ENCODE measurements at regions not wholly inside any gene's neighbourhood (a gene's known extent, or its start where the extent isn't known, plus 50 kb on each side); places are given as distances from the start of the nearest gene placed in this dataset.

DNA sequence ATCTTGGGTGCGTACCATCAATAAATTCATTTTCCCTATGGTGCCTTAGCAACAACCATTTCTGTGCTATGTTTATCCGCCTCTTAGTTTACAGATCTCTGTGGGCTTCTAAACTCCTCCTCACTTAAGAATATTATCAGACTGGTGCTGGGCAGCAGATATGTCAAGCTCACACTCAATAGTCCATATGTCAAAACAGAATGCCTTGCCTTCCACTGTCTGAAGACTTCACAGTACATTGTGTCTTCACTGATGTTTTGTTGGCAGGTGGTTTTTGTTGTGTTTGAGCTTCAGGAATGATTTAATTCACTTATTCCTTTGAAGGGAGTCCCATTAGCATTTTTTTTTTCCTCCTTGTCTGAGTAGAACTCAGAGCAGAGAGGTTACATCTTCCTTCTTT is 419.6 kb downstream of the DNAJB9 start:
- Histone ChIP-seq H2BK120ac (ENCODE audit: low read depth, low read length) (no peak overlapping the region), H2AK5ac (ENCODE audit: low read length) (no peak overlapping the region), H3K36me3 (ENCODE audit: control insufficient read depth, insufficient read depth, low read length) (no peaks in the 10 kb centered on the region), H2BK15ac (replicated peaks; ENCODE audit: low read depth) (no peak overlapping the region), H3K79me1 (ENCODE audit: low read length) (no peaks in the 10 kb centered on the region), H3K56ac (ENCODE audit: low read length) (no peak overlapping the region), H4K8ac (ENCODE audit: low read depth, low read length) (no peak overlapping the region), H3K4ac (ENCODE audit: low read depth, low read length) (no peak overlapping the region), H3K4me1 (ENCODE audit: control insufficient read depth, low read depth, low read length) (no peaks in the 10 kb centered on the region), H3K18ac (ENCODE audit: low read length) (no peak overlapping the region), H4K5ac (ENCODE audit: low read length) (no peak overlapping the region), H3K27ac (ENCODE audit: low read depth, low read length) (no peak overlapping the region), H2BK5ac (ENCODE audit: low read length) (no peak overlapping the region), H3K9ac (ENCODE audit: low read length) (no peak overlapping the region), H3K4me3 (ENCODE audit: low read length) (no peak overlapping the region), H3K23ac (ENCODE audit: low read length) (no peak overlapping the region), H3K27me3 (ENCODE audit: insufficient read depth, low read length, poor library complexity) (no peaks in the 10 kb centered on the region), H3K4me2 (ENCODE audit: low read length) (no peak overlapping the region), H3K79me2 (ENCODE audit: control insufficient read depth, insufficient read depth, low read length) (no peaks in the 10 kb centered on the region)
- no CpG with 5 or more reads among the region's 2 CpGs for WGBS (ENCODE audit: extremely low coverage, insufficient coverage, low lambda C conversion rate)
- DNase-seq, result no peak

DNA sequence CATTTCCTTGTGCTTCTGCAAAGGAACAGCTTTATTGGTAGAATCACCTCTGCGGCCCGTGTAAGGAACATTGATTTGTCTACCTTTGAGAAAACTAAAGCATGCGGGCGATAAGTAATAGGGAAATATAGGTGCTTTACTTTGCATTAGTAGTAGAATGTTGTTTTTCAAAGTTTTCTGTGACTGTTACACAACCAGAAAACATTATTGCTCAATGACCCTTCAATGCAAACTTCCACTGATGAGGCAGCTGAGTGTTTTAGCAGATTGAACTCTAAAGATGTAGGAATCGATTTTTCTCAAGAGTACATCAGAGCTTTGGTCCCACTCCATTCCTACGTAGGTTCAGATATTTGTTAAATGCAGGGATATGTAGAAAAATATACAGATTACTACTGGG is 427.8 kb downstream of the DNAJB9 start:
- H2BK15ac ChIP-seq (replicated peaks; ENCODE audit: low read depth), result no peak overlapping the region
- H3K27ac ChIP-seq (ENCODE audit: low read depth, low read length), result no peak overlapping the region
- H2AK5ac ChIP-seq (ENCODE audit: low read length), result no peak overlapping the region
- no peak overlapping the region for H3K4me3 ChIP-seq (ENCODE audit: low read length)
- H3K4me2 ChIP-seq (ENCODE audit: low read length), result no peak overlapping the region
- H4K5ac ChIP-seq (ENCODE audit: low read length), result no peak overlapping the region
- H3K79me2 ChIP-seq (ENCODE audit: control insufficient read depth, insufficient read depth, low read length), result no peaks in the 10 kb centered on the region
- H3K27me3 ChIP-seq (ENCODE audit: insufficient read depth, low read length, poor library complexity), result no peaks in the 10 kb centered on the region
- no peak overlapping the region for H4K8ac ChIP-seq (ENCODE audit: low read depth, low read length)
- WGBS (ENCODE audit: extremely low coverage, insufficient coverage, low lambda C conversion rate), result no CpG with 5 or more reads among the region's 6 CpGs
- no peak for DNase-seq
- no peak overlapping the region for H3K9ac ChIP-seq (ENCODE audit: low read length)
- H3K18ac ChIP-seq (ENCODE audit: low read length), result no peak overlapping the region
- H3K36me3 ChIP-seq (ENCODE audit: control insufficient read depth, insufficient read depth, low read length), result no peaks in the 10 kb centered on the region
- no peaks in the 10 kb centered on the region for H3K4me1 ChIP-seq (ENCODE audit: control insufficient read depth, low read depth, low read length)
- H3K79me1 ChIP-seq (ENCODE audit: low read length), result no peaks in the 10 kb centered on the region
- H3K4ac ChIP-seq (ENCODE audit: low read depth, low read length), result no peak overlapping the region
- H2BK120ac ChIP-seq (ENCODE audit: low read depth, low read length), result no peak overlapping the region
- no peak overlapping the region for H2BK5ac ChIP-seq (ENCODE audit: low read length)
- no peak overlapping the region for H3K56ac ChIP-seq (ENCODE audit: low read length)
- H3K23ac ChIP-seq (ENCODE audit: low read length), result no peak overlapping the region

DNA sequence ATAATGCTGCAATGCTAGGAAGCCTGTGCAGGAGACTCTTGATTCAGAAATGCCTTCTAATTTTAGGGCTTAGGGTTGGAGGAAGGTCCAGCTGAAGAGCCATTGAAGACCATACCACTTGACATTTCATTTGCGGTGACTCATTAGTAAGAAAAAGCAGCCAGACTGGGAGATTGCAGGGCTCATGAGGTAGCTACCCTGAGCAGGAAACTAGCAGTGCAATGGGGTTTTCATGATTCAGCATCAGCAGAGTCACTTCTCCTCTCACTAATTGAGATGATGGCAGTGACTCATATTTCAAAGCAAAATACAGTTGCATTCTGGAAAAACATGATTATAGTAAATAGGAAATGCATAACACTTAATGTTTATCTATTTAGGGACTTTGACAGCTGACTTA is 434.1 kb downstream of the DNAJB9 start:
- Histone ChIP-seq H3K79me2 (ENCODE audit: control insufficient read depth, insufficient read depth, low read length) (no peaks in the 10 kb centered on the region), H3K4me2 (ENCODE audit: low read length) (no peak overlapping the region), H3K27me3 (ENCODE audit: insufficient read depth, low read length, poor library complexity) (no peaks in the 10 kb centered on the region), H3K56ac (ENCODE audit: low read length) (no peak overlapping the region), H4K5ac (ENCODE audit: low read length) (no peak overlapping the region), H2BK120ac (ENCODE audit: low read depth, low read length) (no peak overlapping the region), H3K79me1 (ENCODE audit: low read length) (no peaks in the 10 kb centered on the region), H3K23ac (ENCODE audit: low read length) (no peak overlapping the region), H3K27ac (ENCODE audit: low read depth, low read length) (no peak overlapping the region), H4K8ac (ENCODE audit: low read depth, low read length) (no peak overlapping the region), H3K4me1 (ENCODE audit: control insufficient read depth, low read depth, low read length) (no peaks in the 10 kb centered on the region), H3K36me3 (ENCODE audit: control insufficient read depth, insufficient read depth, low read length) (no peaks in the 10 kb centered on the region), H2BK5ac (ENCODE audit: low read length) (no peak overlapping the region), H2BK15ac (replicated peaks; ENCODE audit: low read depth) (no peak overlapping the region), H3K18ac (ENCODE audit: low read length) (no peak overlapping the region), H3K4me3 (ENCODE audit: low read length) (no peak overlapping the region), H3K4ac (ENCODE audit: low read depth, low read length) (no peak overlapping the region), H3K9ac (ENCODE audit: low read length) (no peak overlapping the region), H2AK5ac (ENCODE audit: low read length) (no peak overlapping the region)
- peak; percentile 58 for DNase-seq
- WGBS (ENCODE audit: extremely low coverage, insufficient coverage, low lambda C conversion rate), result no CpG with 5 or more reads among the region's 1 CpG

DNA sequence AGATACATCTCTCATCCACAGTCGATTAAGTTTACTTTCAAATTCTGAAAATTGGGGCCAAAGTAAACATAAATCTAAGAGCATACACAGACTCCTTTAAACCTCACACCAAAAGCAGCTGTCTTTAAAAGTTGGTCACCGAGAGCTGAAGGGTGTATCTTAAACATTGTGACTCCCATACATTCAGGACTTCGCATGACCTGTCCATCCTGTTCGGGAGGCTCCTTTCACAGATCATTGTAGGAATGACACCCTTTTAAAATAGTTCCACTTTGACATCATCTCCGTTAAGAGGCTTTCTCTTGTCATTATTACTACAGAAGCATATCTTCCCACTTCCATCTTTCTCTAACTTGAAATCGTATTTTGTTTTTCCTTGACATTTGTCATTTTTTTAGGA is 440.0 kb downstream of the DNAJB9 start:
- peak; percentile 7 for DNase-seq
- no peak overlapping the region for H2AK5ac ChIP-seq (ENCODE audit: low read length)
- H3K79me1 ChIP-seq (ENCODE audit: low read length), result no peaks in the 10 kb centered on the region
- no peak overlapping the region for H3K4ac ChIP-seq (ENCODE audit: low read depth, low read length)
- H3K4me3 ChIP-seq (ENCODE audit: low read length), result no peak overlapping the region
- no CpG with 5 or more reads among the region's 6 CpGs for WGBS (ENCODE audit: extremely low coverage, insufficient coverage, low lambda C conversion rate)
- H3K27me3 ChIP-seq (ENCODE audit: insufficient read depth, low read length, poor library complexity), result no peaks in the 10 kb centered on the region
- H3K56ac ChIP-seq (ENCODE audit: low read length), result no peak overlapping the region
- no peak overlapping the region for H3K23ac ChIP-seq (ENCODE audit: low read length)
- no peak overlapping the region for H4K8ac ChIP-seq (ENCODE audit: low read depth, low read length)
- H2BK15ac ChIP-seq (replicated peaks; ENCODE audit: low read depth), result no peak overlapping the region
- no peak overlapping the region for H2BK120ac ChIP-seq (ENCODE audit: low read depth, low read length)
- H3K79me2 ChIP-seq (ENCODE audit: control insufficient read depth, insufficient read depth, low read length), result no peaks in the 10 kb centered on the region
- H2BK5ac ChIP-seq (ENCODE audit: low read length), result no peak overlapping the region
- no peak overlapping the region for H3K4me2 ChIP-seq (ENCODE audit: low read length)
- no peak overlapping the region for H3K27ac ChIP-seq (ENCODE audit: low read depth, low read length)
- H3K18ac ChIP-seq (ENCODE audit: low read length), result no peak overlapping the region
- H3K36me3 ChIP-seq (ENCODE audit: control insufficient read depth, insufficient read depth, low read length), result no peaks in the 10 kb centered on the region
- H3K4me1 ChIP-seq (ENCODE audit: control insufficient read depth, low read depth, low read length), result no peaks in the 10 kb centered on the region
- no peak overlapping the region for H3K9ac ChIP-seq (ENCODE audit: low read length)
- no peak overlapping the region for H4K5ac ChIP-seq (ENCODE audit: low read length)

DNA sequence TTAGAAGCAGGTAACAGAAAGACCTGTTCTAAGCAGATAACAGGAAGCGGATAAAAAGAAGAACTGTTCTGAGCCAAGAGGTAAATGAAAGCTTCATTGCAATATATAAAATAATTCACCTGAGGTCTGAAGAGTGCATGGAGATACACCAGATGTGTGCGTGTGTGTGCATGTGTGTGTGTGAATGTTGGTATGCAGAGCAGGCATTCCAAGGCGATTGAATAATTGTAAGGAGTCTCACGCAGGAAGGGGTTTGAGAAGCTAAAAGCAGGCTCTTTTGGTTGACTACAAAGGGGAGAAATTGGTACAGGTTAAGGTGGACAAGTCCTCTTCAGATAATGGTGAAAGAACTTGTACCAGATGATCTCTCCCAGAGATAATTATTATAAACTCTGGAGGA is 450.6 kb downstream of the DNAJB9 start:
- H3K36me3 ChIP-seq (ENCODE audit: control insufficient read depth, insufficient read depth, low read length), result no peaks in the 10 kb centered on the region
- H3K79me1 ChIP-seq (ENCODE audit: low read length), result no peaks in the 10 kb centered on the region
- H4K8ac ChIP-seq (ENCODE audit: low read depth, low read length), result no peak overlapping the region
- no peaks in the 10 kb centered on the region for H3K27me3 ChIP-seq (ENCODE audit: insufficient read depth, low read length, poor library complexity)
- H3K4me1 ChIP-seq (ENCODE audit: control insufficient read depth, low read depth, low read length), result no peaks in the 10 kb centered on the region
- H3K18ac ChIP-seq (ENCODE audit: low read length), result peak overlapping the region; percentile 10
- H3K56ac ChIP-seq (ENCODE audit: low read length), result no peak overlapping the region
- no peak overlapping the region for H4K5ac ChIP-seq (ENCODE audit: low read length)
- no peak overlapping the region for H3K23ac ChIP-seq (ENCODE audit: low read length)
- DNase-seq, result peak; percentile 60
- no peak overlapping the region for H3K4me3 ChIP-seq (ENCODE audit: low read length)
- H2BK5ac ChIP-seq (ENCODE audit: low read length), result no peak overlapping the region
- no peak overlapping the region for H2BK15ac ChIP-seq (replicated peaks; ENCODE audit: low read depth)
- no peak overlapping the region for H3K27ac ChIP-seq (ENCODE audit: low read depth, low read length)
- H2BK120ac ChIP-seq (ENCODE audit: low read depth, low read length), result no peak overlapping the region
- no peak overlapping the region for H2AK5ac ChIP-seq (ENCODE audit: low read length)
- H3K4ac ChIP-seq (ENCODE audit: low read depth, low read length), result no peak overlapping the region
- WGBS (ENCODE audit: extremely low coverage, insufficient coverage, low lambda C conversion rate), result no CpG with 5 or more reads among the region's 4 CpGs
- no peaks in the 10 kb centered on the region for H3K79me2 ChIP-seq (ENCODE audit: control insufficient read depth, insufficient read depth, low read length)
- no peak overlapping the region for H3K4me2 ChIP-seq (ENCODE audit: low read length)
- H3K9ac ChIP-seq (ENCODE audit: low read length), result no peak overlapping the region

- H3K79me2 ChIP-seq (ENCODE audit: control insufficient read depth, insufficient read depth, low read length), result no peaks in the 10 kb centered on the region
- no peak overlapping the region for H2BK120ac ChIP-seq (ENCODE audit: low read depth, low read length)
- H4K5ac ChIP-seq (ENCODE audit: low read length), result no peak overlapping the region
- H3K4me2 ChIP-seq (ENCODE audit: low read length), result no peak overlapping the region
- no peak for DNase-seq
- no peaks in the 10 kb centered on the region for H3K27me3 ChIP-seq (ENCODE audit: insufficient read depth, low read length, poor library complexity)
- no peak overlapping the region for H3K9ac ChIP-seq (ENCODE audit: low read length)
- H3K27ac ChIP-seq (ENCODE audit: low read depth, low read length), result no peak overlapping the region
- no peak overlapping the region for H4K8ac ChIP-seq (ENCODE audit: low read depth, low read length)
- H2AK5ac ChIP-seq (ENCODE audit: low read length), result no peak overlapping the region
- no peak overlapping the region for H3K4me3 ChIP-seq (ENCODE audit: low read length)
- no peak overlapping the region for H2BK15ac ChIP-seq (replicated peaks; ENCODE audit: low read depth)
- no peak overlapping the region for H3K56ac ChIP-seq (ENCODE audit: low read length)
- H3K4ac ChIP-seq (ENCODE audit: low read depth, low read length), result no peak overlapping the region
- no peaks in the 10 kb centered on the region for H3K79me1 ChIP-seq (ENCODE audit: low read length)
- no peak overlapping the region for H3K23ac ChIP-seq (ENCODE audit: low read length)
- H3K18ac ChIP-seq (ENCODE audit: low read length), result no peak overlapping the region
- H2BK5ac ChIP-seq (ENCODE audit: low read length), result no peak overlapping the region
- no CpG with 5 or more reads among the region's 2 CpGs for WGBS (ENCODE audit: extremely low coverage, insufficient coverage, low lambda C conversion rate)
- no peaks in the 10 kb centered on the region for H3K36me3 ChIP-seq (ENCODE audit: control insufficient read depth, insufficient read depth, low read length)
- no peaks in the 10 kb centered on the region for H3K4me1 ChIP-seq (ENCODE audit: control insufficient read depth, low read depth, low read length)
Measured at GRCh38 chr7:109021390-109021789, 451.7 kb downstream of the DNAJB9 start.

Data from mesendoderm (in vitro differentiated cells).